G401 (cell line): ENCODE measurements at regions not wholly inside any gene's neighbourhood (a gene's known extent, or its start where the extent isn't known, plus 50 kb on each side); places are given as distances from the start of the nearest gene placed in this dataset.
"Not testable (repeated sequence)": the region's sequence is repeated elsewhere in the genome, so short reads cannot be mapped to it uniquely, and the experiment has no call there.

Experiments used
- DNase-seq: peaks from one replicate; pipeline ENCODE4 v3.0.0-alpha.2; 2015; ENCODE audit warnings: low spot score
- in situ Hi-C: cut with HindIII; loops from 2 replicates; pipeline ENCODE4 v1.10.0; 2016; ENCODE audit warnings: low sequenced_read_pairs, mixed read lengths

DNA sequence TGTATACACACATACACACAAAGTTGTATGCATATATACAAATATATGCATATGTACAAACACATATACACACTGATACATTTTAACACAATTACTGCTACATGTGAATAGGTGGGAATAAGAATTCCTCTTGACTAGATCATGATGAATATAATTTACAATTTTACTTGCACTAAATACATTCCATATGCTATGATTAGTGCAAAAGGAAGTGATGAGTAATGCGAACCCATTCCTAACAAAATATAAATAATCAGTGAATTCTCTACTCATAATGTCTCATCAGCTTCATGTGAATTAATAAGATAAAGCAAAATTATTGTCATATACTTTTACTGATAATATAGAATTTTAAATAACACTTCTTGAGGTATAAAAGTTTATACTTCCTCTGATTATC, 1077.3 kb upstream of the PCDH10 start:
- in situ Hi-C loops: no loop called here
- DNase-seq: no peak

DNA sequence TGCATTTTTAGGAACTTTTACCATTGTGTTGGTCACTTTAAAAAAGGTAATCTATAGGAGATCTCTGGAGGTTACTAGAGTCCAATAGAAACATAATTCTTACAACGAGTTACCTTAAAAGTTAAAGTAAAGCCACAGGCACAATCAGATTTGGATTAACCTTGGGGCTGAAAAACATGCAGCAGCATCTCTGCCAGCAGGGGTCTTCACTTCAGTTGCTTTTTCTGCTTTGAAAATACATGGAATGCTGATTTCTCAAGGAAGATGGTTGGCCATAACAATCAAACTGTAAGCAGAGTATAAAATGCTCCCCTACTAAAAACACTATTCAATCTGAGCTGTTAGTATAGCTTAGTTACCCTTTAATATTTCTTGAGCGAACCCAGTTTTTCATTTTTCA, 1072.3 kb upstream of the PCDH10 start:
- no peak for DNase-seq
- in situ Hi-C loops: no loop called here

DNA sequence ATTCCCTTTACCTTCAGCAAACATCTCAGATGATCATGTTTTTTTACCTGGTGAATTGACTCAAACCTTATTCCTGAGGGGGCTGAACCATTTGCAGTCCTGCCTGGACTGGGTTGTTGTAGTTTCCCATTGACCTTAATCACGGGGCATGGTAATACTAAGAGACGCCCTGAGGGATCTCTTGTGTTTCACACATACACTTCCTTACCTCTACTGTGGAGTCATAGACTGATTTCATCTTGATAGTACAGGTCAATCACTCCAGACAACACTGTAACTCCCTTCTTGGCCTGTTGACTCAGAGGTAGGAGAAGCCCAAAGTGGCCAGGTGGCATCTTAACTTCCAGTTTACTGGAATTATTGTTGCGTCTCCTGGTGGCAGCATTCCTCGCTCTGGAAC, 1064.0 kb upstream of the PCDH10 start:
- in situ Hi-C loops: no loop called here

DNA sequence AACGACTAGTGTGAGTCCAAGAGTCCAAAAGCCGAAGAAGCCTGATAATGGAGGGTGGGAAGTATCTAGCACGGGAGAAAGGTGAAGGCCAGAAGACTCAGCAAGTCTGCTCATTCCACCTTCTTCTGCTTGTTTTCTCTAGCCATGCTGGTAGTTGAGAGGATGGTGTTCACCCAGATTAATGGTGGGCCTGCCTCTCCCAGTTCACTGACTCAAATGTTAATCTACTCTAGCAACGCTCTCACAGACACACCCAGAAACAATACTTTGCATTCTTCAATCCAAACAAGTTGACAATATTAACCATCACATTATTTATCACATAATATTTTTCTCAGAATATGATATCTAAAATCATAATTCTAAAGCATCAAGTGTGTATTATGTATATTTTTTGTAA, 1055.1 kb upstream of the PCDH10 start:
- in situ Hi-C loops: no loop called here
- no peak for DNase-seq

More for the DNA sequence above, 1064.0 kb upstream of the PCDH10 start:
- no peak for DNase-seq

DNA sequence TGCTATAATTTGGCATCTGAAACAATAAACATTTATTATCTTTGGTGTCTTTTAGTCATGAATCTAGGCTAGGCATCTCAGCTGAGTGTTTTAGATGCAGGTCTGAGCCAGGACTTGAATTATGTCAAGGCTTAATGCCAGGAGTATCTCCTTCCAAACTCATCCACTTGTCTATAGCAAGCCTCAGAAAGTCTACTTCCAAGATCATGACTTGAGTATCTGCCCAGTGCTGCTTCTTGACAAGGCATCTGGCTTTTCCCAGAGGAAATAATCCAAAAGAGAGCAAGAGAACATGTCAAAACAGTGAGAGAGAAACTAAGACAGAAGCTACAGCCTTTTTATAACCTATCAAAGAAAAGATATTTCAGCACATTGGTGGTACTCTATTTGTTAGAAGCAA, 1052.1 kb upstream of the PCDH10 start:
- DNase-seq: no peak
- in situ Hi-C loops: no loop called here

DNA sequence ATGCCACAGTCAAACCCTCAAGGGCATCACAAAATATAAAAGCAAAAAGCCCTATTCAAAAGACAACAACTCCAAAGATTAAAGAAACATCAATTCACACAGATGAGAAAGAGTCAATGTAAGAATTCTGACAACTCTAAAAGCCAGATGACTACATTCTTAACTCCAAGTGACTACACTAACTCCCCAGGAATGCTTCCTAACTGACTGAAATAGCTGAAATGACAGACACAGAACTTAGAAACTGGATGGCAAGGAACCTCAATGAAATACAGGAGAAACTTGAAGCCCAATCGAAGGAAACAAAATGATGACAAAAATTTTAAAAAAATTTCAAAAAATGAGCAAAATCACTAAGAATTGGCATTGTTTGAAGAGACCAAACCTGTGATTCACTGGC, 1047.6 kb upstream of the PCDH10 start:
- in situ Hi-C loops: no loop called here
- no peak for DNase-seq

DNA sequence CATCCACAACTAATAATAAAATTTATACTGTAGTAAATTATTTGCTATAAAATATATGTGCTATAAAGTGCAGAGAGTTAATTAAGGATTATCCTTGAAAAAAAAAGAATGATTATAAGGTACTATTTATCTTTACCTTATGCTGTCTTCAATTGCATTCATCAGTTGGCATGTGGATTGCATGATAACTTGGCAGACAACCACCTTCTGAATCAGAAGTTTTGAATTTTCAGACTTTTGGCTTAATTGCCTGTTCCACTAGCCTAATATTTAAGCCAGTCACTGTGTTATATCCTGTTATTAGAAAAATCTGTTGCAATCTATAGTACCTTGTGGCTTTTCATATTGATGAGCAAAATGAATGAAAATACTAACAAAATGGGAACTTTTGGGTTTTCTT, 1040.3 kb upstream of the PCDH10 start:
- DNase-seq: no peak
- in situ Hi-C loops: no loop called here

DNA sequence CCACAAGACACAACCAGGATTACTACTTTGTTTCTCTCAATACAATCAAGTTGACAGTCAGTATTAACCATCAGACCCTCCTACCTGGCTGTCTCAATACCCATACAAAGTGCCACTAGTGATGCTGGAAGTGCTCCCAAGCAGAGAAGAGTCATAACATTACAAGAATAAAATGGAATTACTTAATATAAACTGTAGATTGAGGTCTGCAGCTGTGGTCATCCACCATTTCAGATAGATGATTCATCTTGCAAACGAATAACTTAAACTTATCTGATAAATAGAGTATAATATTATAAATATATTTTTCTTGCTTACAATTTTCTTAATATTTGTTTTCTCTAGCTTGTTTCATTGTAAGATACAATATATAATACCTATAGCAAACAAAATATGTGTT, 1034.2 kb upstream of the PCDH10 start:
- DNase-seq: no peak
- in situ Hi-C loops: no loop called here

DNA sequence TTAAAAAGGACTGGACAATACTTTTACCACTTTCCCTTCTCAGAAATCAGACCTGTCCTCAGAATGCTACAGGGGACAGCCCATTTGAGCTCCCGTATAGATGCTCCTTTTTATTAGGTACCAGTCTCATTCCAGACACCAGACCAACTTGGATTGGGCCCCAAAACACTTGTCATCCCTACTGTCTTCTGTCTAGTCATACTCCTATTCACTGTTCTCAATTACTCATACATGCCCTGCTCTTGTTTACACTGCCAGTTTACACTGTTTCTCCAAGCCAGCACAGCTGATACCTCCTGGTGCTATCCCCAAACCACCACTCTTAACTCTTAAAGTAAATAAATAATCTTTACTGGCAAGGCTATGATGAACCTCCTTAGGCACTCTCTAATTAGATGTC, 1026.4 kb upstream of the PCDH10 start:
- in situ Hi-C loops, DNase-seq: not testable (repeated sequence)

DNA sequence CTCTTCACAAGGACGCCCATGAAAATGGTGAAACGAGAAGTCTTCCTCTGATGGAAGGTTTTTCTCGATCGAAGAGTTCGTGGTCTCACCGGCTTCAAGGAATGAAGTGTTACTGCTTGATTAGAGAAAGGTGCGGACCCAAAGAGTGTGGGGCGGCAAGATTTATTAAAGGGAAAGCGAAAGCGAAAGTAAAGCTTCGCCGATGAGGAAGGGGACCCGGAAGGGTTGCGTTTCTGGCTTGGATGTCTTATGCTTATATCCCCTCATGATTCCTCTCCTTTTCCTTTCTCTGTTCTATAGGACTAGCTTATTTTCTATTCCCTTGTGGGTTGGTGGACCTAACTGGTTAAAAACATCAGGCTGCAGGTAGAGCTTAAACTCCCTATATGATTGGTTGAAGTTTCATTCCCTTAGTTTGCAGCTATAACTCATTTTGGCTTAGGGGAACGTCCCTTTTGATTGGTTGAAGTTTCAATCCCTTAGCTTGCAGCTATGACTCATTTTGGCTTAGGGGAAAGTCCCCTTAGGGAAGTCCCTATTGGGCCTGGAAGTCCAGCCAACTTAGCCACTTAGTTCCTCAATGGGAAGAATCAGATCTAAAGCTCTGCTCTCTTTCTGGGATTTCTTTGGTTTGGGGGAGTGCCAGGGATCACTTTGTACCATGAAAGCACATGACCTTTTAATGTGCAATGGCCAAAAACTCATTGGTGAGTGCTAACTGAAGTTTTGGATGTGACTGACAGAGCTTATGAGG, 1025.0 kb upstream of the PCDH10 start:
- no peak for DNase-seq
- in situ Hi-C loops: no loop called here

DNA sequence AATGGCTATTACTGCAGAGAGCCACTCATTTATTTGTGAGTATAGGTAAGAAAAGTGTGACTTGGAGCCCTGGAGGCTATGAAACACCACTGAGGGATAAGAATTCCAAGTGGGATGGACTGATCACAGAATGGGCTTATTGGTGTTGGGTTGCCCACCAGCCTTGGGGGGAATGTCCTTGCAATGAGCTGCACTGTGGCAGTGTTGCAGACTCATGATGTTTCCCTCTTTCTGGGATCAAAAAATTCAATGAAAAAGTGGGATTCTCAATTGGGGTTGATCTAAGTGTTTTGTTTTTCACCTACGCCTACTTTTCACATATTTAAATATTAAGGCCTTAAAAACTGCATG, 1024.5 kb upstream of the PCDH10 start:
- DNase-seq: no peak
- in situ Hi-C loops: no loop called here

DNA sequence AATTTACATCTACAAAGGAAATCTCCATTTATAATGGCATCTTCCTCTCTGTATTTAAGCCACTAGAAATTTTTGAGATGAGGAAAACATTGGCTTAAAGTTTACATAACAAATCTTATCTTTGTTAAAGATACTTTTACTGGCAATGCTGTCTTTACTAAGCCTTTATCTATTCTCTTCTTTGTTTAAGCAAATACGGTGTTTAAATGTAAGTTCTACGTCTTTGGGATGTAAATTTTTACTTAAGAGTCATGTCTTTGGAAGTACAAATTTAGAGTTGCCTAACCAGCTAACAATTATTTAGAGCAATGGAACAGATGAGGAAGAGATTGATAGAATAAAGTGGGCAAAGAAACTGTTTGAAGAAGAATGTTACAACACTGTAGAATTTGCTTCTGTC, 1024.0 kb upstream of the PCDH10 start:
- no peak for DNase-seq
- in situ Hi-C loops: no loop called here

DNA sequence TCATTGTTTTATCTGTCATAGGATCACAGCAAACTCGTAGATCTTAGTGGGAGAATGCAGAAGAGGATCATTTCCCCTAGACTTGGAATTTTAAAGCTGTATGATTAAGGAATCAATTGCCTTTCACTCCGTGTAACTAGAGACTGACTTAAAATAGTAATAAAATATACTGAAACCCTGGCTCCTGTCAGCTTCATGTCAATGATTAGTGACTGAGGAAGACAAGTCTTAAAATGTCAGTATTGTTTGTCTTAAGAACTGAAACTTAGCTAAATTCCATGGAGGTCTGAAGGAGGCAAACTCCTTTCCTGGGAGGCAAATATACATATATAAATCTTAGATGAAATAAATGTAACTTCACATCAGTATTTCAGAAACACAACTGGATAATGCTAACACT, 1016.7 kb upstream of the PCDH10 start:
- in situ Hi-C loops: no loop called here

DNA sequence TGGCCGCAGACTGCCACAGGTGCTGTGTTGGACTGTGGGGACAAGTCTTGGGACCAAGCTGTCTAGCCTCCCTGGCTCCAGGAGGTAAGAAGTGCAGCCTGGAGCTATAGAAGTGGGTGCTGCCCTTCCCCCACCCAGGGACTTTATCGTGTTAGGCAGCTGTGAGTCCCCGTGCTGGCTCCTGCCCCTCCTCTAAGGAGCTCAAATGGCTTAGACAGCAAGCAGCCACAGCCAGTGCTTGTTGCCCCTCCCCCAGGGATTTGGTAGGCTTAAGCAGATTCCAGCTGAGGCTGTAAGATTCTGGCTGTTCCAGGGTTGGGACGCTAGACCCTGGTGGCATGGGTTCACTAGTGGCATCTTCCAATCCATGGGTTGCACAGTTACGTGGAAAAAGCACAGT, 979.4 kb upstream of the PCDH10 start:
- in situ Hi-C loops: no loop called here

More for the DNA sequence above, 1016.7 kb upstream of the PCDH10 start:
- DNase-seq: no peak

DNA sequence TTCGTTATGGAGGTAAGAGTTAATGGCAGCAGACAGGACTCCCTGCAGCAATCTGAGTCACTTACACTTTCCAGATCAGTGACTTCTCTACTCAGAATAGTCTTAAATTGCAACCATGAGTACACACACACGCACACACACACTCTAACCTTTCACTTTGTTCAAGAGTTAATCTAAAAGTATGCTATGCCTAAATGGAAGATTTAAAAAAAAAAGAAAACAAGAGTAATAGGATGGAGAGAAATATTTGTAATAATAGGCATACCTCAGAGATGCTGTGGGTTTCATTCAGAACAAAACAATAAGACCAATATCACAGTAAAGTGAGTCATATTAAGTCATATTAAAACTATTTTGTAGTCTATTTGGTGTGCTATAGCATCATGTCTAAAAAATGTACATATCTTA, 969.1 kb upstream of the PCDH10 start:
- in situ Hi-C loops: no loop called here
- no peak for DNase-seq

More for the DNA sequence above, 979.4 kb upstream of the PCDH10 start:
- DNase-seq: no peak

DNA sequence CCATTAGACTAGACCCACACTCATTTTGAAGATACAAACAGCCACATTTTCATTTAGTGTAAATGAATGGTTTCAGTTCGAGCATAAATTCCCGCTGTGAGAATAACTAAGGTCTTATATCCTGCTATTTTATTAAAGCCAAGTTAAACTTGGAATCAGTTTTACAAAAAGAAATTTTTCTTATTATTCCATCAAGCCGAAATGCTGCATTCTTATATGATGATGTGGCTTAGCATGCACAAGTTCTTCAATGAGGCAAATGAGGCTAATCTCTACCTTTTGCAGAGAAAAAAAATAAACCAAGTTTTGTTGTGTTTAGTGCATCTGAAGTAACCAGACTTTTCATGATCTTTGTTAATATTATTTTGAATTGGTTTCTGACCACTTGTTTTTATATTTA, 953.9 kb upstream of the PCDH10 start:
- DNase-seq: no peak
- in situ Hi-C loops: no loop called here

DNA sequence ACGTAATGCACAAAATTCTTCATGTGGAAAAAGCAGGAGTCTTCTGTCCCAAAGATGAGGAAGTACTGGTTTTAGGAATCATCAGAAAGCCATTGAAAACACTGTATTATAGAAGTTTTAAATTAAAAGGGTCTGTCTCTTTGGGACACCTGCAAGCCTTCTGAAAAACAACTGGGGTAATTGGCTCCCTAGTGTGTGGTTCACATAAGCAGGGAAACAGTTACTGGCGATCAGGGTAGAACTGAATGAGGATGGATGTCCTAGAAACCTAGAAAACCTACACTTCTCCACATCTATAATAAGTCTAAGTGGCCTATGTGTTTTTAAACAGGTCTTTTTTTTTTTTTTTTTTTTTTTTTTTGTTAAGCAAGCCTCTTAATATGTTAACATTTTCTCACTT, 945.5 kb upstream of the PCDH10 start:
- in situ Hi-C loops: no loop called here
- DNase-seq: no peak

DNA sequence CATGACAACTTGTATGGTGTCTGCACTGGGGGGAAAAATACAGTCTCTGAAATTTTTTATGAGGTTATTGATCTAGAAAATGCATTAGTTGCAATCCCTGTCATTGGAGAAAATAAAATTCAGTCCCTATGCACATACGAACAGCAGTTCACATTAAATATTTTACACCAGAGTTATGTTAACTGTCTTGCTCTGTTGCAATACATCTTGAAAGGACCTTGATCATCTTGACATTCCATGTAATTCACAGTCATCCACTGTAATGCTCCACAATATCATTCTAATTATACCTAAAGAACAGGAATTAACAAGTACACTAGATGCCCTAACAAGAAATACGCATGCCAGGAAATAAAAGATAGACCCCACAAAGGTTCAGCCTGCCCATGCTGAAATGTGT, 934.6 kb upstream of the PCDH10 start:
- no peak for DNase-seq
- in situ Hi-C loops: no loop called here

DNA sequence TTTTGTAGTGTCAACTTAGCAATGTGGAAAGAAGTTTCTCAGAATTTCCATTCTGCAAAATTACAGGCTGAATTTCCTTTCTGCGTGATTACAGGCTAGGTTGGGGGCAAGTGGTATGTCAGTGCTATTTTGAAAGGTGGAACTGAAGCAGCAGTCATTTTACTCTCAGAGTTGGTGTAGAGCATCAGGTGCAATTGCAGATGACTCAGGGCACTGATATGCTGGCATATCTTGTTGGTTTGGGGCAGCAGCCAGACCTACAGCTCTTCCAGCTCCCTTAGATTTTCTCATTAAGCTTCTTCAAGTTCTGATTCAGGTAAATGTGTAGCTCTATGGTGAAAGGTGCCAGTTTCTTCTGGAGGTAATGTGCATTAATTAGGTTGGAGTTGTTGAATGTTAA, 930.7 kb upstream of the PCDH10 start:
- in situ Hi-C loops: no loop called here
- DNase-seq: no peak

DNA sequence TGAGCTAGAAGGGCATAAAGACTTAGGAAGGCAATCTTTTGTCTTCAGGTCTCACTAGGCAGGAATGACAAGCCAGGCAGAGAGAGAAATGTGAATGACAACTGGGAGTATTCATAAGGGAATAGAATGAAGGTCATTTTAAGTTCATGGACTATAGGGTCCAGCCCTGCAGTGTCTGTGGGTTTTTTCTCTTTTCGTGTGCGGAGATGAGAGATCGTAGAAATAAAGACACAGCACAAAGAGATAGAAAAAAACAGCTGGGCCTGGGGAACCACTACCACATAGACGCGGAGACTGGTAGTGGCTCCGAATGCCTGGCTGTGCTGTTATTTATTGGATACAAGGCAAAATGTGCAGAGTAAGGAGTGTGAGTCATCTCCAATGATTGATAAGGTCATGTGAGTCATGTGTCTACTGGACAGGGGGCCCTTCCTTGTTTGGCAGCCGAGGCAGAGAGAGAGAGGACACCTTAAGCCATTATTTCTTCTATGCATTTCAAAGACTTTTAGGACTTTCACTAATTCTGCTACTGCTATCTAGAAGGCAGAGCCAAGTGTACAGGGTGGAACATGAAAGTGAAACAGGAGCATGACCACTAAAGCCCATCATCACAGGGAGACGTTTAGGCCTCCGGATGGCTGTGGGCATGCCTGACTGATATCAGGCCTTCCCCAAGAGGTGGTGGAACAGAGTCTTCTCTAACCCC, 921.8 kb upstream of the PCDH10 start:
- DNase-seq: no peak
- in situ Hi-C loops: no loop called here

DNA sequence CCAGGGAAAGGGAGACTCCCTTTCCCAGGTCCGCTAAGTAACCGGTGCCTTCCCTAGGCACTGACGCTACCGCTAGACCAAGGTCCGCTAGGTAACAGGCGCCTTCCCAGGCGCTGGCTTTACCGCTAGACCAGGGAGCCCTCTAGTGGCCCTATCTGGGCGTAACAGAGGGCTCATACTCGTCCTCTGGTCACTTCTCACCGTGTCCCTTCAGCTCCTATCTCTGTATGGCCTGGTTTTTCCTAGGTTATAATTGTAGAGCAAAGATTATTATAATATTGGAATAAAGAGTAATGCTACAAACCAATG, 921.3 kb upstream of the PCDH10 start:
- DNase-seq, in situ Hi-C loops: not testable (repeated sequence)
